Brain microvascular endothelial cell (primary cell): ENCODE measurements at regions not wholly inside any gene's neighbourhood (a gene's known extent, or its start where the extent isn't known, plus 50 kb on each side); places are given as distances from the start of the nearest gene placed in this dataset.

ENCODE experiments used
- DNase-seq: peaks from one replicate; pipeline ENCODE4 v3.0.0-alpha.2; 2020
- H3K27ac ChIP-seq: fragments of 250-450 bp; sonication (Bioruptor Pico); 2 replicates; pipeline ENCODE4 v1.5.1; 2020; ENCODE audit warnings: mild to moderate bottlenecking, moderate library complexity
- H3K27me3 ChIP-seq: fragments of 250-450 bp; sonication (Bioruptor Pico); replicated peaks from 2 replicates; pipeline ENCODE4 v1.5.1; 2020; ENCODE audit warnings: mild to moderate bottlenecking
- H3K36me3 ChIP-seq: fragments of 250-450 bp; sonication (Bioruptor Pico); replicated peaks from 2 replicates; pipeline ENCODE4 v1.5.1; 2020; ENCODE audit warnings: mild to moderate bottlenecking
- H3K4me3 ChIP-seq: 2 replicates; pipeline ENCODE4 v1.5.1; 2011; ENCODE audit warnings: low read depth, mild to moderate bottlenecking, control low read depth, low read length, moderate library complexity
- in situ Hi-C: cut with HindIII; loops from 2 replicates; pipeline ENCODE4 v1.10.0; 2017; ENCODE audit warnings: low sequenced_read_pairs, low pct_ligation_motif_present
- TF ChIP-seq, protein P1 (sequence below): IDR thresholded peaks from 2 replicates; pipeline ENCODE4 v1.5.1; 2011; ENCODE audit warnings: low read depth, mild to moderate bottlenecking, moderate library complexity, low read length, control low read depth, inconsistent platforms; ENCODE audit errors: missing control alignments

DNA sequence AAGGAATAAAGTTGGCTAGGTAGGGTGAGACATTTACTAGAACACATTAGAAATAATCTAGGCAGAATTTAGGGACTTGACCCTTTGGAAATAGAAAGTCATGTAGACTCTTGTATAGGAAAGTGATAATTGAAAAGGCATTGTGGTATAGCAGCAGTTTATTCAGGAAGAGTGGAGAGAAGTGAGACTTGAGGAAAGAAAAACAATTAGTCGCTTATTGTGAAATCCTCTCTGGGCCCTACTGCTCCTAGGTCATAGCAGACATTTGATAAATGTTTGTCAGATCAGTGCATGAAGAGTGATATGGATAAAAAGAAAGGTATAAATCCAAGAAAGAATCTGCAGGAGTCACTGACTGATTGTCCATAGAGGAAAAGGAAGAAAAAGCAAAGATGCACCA lies 337.6 kb downstream of the HNRNPD start:
- Histone ChIP-seq H3K27me3 (no peaks in the 10 kb centered on the region), H3K36me3 (no peaks in the 10 kb centered on the region), H3K4me3 (no peak overlapping the region), H3K27ac (no peak overlapping the region)
- in situ Hi-C loops, result no loop called here
- no peak for DNase-seq
- TF ChIP-seq, protein P1, sequence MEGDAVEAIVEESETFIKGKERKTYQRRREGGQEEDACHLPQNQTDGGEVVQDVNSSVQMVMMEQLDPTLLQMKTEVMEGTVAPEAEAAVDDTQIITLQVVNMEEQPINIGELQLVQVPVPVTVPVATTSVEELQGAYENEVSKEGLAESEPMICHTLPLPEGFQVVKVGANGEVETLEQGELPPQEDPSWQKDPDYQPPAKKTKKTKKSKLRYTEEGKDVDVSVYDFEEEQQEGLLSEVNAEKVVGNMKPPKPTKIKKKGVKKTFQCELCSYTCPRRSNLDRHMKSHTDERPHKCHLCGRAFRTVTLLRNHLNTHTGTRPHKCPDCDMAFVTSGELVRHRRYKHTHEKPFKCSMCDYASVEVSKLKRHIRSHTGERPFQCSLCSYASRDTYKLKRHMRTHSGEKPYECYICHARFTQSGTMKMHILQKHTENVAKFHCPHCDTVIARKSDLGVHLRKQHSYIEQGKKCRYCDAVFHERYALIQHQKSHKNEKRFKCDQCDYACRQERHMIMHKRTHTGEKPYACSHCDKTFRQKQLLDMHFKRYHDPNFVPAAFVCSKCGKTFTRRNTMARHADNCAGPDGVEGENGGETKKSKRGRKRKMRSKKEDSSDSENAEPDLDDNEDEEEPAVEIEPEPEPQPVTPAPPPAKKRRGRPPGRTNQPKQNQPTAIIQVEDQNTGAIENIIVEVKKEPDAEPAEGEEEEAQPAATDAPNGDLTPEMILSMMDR, result no peak

DNA sequence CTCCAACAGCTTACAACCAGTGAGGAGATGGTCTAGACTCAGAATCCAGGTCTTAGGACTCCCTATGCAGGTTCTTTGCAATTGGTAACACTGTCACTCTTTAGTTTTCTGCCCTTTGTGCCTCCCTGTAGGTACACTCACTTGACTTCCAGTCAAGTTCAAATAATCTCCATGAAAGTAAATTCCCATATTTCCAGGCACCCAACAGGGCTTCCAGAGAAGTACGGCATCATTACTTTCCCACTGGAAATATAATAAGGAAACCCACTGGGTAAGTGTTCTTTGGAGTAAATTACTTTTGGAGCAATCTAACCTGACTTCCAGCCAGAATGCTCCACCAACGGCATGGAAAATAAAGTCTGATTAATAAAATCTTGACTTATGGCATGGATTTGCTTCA lies 338.9 kb downstream of the HNRNPD start:
- in situ Hi-C loops, result no loop called here
- Histone ChIP-seq H3K27ac (no peak overlapping the region), H3K27me3 (no peaks in the 10 kb centered on the region), H3K4me3 (no peak overlapping the region), H3K36me3 (no peaks in the 10 kb centered on the region)
- no peak for DNase-seq
- TF ChIP-seq, protein P1, result no peak

DNA sequence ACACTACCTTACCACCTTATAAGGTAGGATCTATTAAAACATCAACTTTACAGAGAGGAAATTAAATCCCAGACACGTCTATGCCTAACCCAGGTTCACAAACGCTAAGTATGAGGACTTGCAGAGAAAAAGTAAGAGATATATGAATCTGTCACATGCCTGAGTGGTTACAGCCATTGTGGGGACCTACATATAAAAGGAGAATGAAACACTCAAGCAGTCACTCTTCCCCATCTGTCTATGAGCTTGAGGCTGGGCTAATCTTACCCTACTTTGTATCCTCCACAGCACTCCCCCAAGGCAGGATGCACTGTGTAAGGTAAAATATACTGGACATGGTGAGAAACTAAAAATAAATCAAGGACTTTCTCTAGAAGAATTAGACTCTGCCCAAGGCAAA lies 339.9 kb downstream of the HNRNPD start:
- H3K27me3 ChIP-seq, result no peaks in the 10 kb centered on the region
- in situ Hi-C loops, result no loop called here
- TF ChIP-seq, protein P1, result no peak
- DNase-seq, result no peak
- no peaks in the 10 kb centered on the region for H3K36me3 ChIP-seq
- H3K4me3 ChIP-seq, result no peak overlapping the region
- H3K27ac ChIP-seq, result no peak overlapping the region

- H3K36me3 ChIP-seq, result no peaks in the 10 kb centered on the region
- no peak overlapping the region for H3K4me3 ChIP-seq
- H3K27me3 ChIP-seq, result no peaks in the 10 kb centered on the region
- in situ Hi-C loops, result no loop called here
- TF ChIP-seq, protein P1, result no peak
- H3K27ac ChIP-seq, result no peak overlapping the region
- DNase-seq, result no peak
Measured at GRCh38 chr4:82031376-82031927, 342.3 kb downstream of the HNRNPD start.

GRCh38 chr4:82017680-82018079 lies 356.1 kb downstream of the HNRNPD start:
- no peaks in the 10 kb centered on the region for H3K27me3 ChIP-seq
- peak; percentile 7 for DNase-seq
- no peak overlapping the region for H3K27ac ChIP-seq
- in situ Hi-C loops, result no loop called here
- TF ChIP-seq, protein P1, result no peak
- H3K36me3 ChIP-seq, result no peaks in the 10 kb centered on the region
- H3K4me3 ChIP-seq, result no peak overlapping the region

GRCh38 chr4:82005158-82005557 lies 368.6 kb downstream of the HNRNPD start:
- Histone ChIP-seq H3K36me3 (no peaks in the 10 kb centered on the region), H3K27ac (no peak overlapping the region), H3K4me3 (no peak overlapping the region), H3K27me3 (no peaks in the 10 kb centered on the region)
- TF ChIP-seq, protein P1, result no peak
- no peak for DNase-seq
- in situ Hi-C loops, result no loop called here
